K562 (cell line): ENCODE measurements at regions not wholly inside any gene's neighbourhood (a gene's known extent, or its start where the extent isn't known, plus 50 kb on each side); places are given as distances from the start of the nearest gene placed in this dataset.

Experiments used
- ATAC-seq: fragments of 200-7000 bp; cut with Tn5 transposase; 3 replicates; pipeline ENCODE4 v1.9.1; 2020; ENCODE audit warnings: moderate library complexity
- BruUV-seq: library from RNA; stranded (reverse); fragments of 400-500 nt; replicated peaks from 2 replicates; lab custom pipeline; 2021; lab: Mats Ljungman, UMichigan
- CTCF ChIA-PET: fragments of 300-600 bp; formaldehyde crosslinking; extraction: SDS; loops from one replicate; lab custom pipeline; 2021; ENCODE audit warnings: low intra/inter-chr PET ratio; lab: Yijun Ruan, JAX
- POLR2A ChIA-PET: fragments of 300-600, 350-650 bp; sonication (Branson Sonifier 250); formaldehyde crosslinking; extraction: SDS; loops from one replicate; lab custom pipeline; 2021; ENCODE audit warnings: antibody characterized with exemption, inconsistent platforms; lab: Yijun Ruan, JAX
- DNase-seq, 4 experiments: peaks; one replicate each; pipeline versions ENCODE4 v3.0.0 to v3.0.0-alpha.2; 2011 to 2018; ENCODE audit warnings: low spot score in 3 of 4, mixed read lengths in 3 of 4; ENCODE audit errors: extremely low read depth in 1 of 4
- FAIRE-seq: peaks from 2 replicates; lab custom pipeline; 2011; peaks lifted over from hg19 to GRCh38; lab: Jason Lieb, UNC
- H2AFZ ChIP-seq: 2 replicates; pipeline ENCODE4 v1.6.0; 2011; ENCODE audit warnings: low read depth, low read length, control low read depth, inconsistent platforms
- H3K27ac ChIP-seq: fragments of 200-600 bp; 3 replicates; pipeline ENCODE4 v1.8.0; 2011; ENCODE audit warnings: low read depth, mild to moderate bottlenecking, control low read depth, inconsistent platforms, low read length, moderate library complexity, mixed read lengths; ENCODE audit errors: extremely low read depth
- H3K27me3 ChIP-seq, 2 experiments: fragments of 300-600 bp in 1 of 2; 2 replicates in 1 of 2; 3 replicates in 1 of 2; pipeline versions ENCODE4 v1.6.0 to v1.8.0; 2011; ENCODE audit warnings: inconsistent platforms in 2 of 2, low read length in 2 of 2, mild to moderate bottlenecking in 1 of 2, mixed read lengths in 1 of 2, moderate library complexity in 1 of 2; ENCODE audit not compliant: control insufficient read depth in 2 of 2, insufficient read depth in 2 of 2
- H3K36me3 ChIP-seq: fragments of 300-600 bp; 3 replicates; pipeline ENCODE4 v1.8.0; 2011; ENCODE audit warnings: mild to moderate bottlenecking, low read length, inconsistent platforms; ENCODE audit not compliant: control insufficient read depth, insufficient read depth
- H3K4me1 ChIP-seq, 2 experiments: fragments of 200-600 bp in 1 of 2; replicated peaks in 1 of 2; 2 replicates in 1 of 2; 3 replicates in 1 of 2; pipeline versions ENCODE4 v1.5.1 to v1.8.0; 2011; ENCODE audit warnings: inconsistent platforms in 2 of 2, low read length in 2 of 2, mild to moderate bottlenecking in 1 of 2, mixed read lengths in 1 of 2, moderate library complexity in 1 of 2; ENCODE audit not compliant: control insufficient read depth in 2 of 2, insufficient read depth in 2 of 2
- H3K4me2 ChIP-seq: 2 replicates; pipeline ENCODE4 v1.6.1; 2011; ENCODE audit warnings: low read length, control low read depth, inconsistent platforms, mixed read lengths; ENCODE audit not compliant: insufficient read depth
- H3K4me3 ChIP-seq: fragments of 200-600 bp; sonication (generic), shearing (Covaris generic); 2 replicates; pipeline ENCODE4 v1.5.1; 2016; ENCODE audit warnings: control low read depth, inconsistent platforms
- H3K79me2 ChIP-seq: fragments of 200-600 bp; 3 replicates; pipeline ENCODE4 v1.8.0; 2011; ENCODE audit warnings: low read length, inconsistent platforms; ENCODE audit not compliant: control insufficient read depth, insufficient read depth
- H3K9ac ChIP-seq, 2 experiments: 2 replicates each; pipeline versions ENCODE4 v1.6.0 to v1.6.1; 2011; ENCODE audit warnings: low read depth in 2 of 2, low read length in 2 of 2, control low read depth in 1 of 2, inconsistent platforms in 1 of 2, mild to moderate bottlenecking in 1 of 2, mixed read lengths in 1 of 2; ENCODE audit not compliant: insufficient read depth in 1 of 2
- H3K9me1 ChIP-seq: one replicate; pipeline ENCODE4 v1.6.0; 2011; ENCODE audit warnings: inconsistent platforms, mild to moderate bottlenecking, low read length, moderate library complexity; ENCODE audit not compliant: control insufficient read depth, insufficient read depth
- H3K9me3 ChIP-seq: replicated peaks from 2 replicates; pipeline ENCODE4 v1.5.1; 2011; ENCODE audit warnings: low read depth, low read length, inconsistent platforms; ENCODE audit not compliant: control insufficient read depth, insufficient read depth
- H4K20me1 ChIP-seq: replicated peaks from 2 replicates; pipeline ENCODE4 v1.6.1; 2011; ENCODE audit warnings: low read length, inconsistent platforms, mixed read lengths; ENCODE audit not compliant: control insufficient read depth, insufficient read depth
- ARNT ChIP-seq, 2 experiments: fragments of 450-650 bp; IDR thresholded peaks; 2 replicates each; pipeline ENCODE4 v1.6.1; 2016; ENCODE audit warnings: mild to moderate bottlenecking in 1 of 2
- CGGBP1 ChIP-seq: fragments of 250-450 bp; sonication (Bioruptor Pico); IDR thresholded peaks from 2 replicates; pipeline ENCODE4 v1.9.0; 2021; ENCODE audit warnings: mild to moderate bottlenecking
- HMG20A ChIP-seq: fragments of 450-650 bp; formaldehyde crosslinking; conservative IDR thresholded peaks from 2 replicates; pipeline ENCODE4 v1.4.0; 2020; ENCODE audit warnings: mild to moderate bottlenecking, mixed read lengths
- HMG20B ChIP-seq: fragments of 250-450 bp; sonication (Bioruptor Pico); IDR thresholded peaks from 2 replicates; pipeline ENCODE4 v1.5.0; 2021; ENCODE audit warnings: mild to moderate bottlenecking
- MTA2 ChIP-seq: fragments of 450-650 bp; IDR thresholded peaks from 2 replicates; pipeline ENCODE4 v1.6.1; 2016; ENCODE audit warnings: low read depth
- NR1H2 ChIP-seq: sonication (generic); formaldehyde crosslinking; IDR thresholded peaks from 2 replicates; pipeline ENCODE4 v1.4.0; 2020; ENCODE audit warnings: mild to moderate bottlenecking, missing genetic modification reagents
- RCOR1 ChIP-seq, 2 experiments: IDR thresholded peaks; 2 replicates each; pipeline ENCODE4 v1.6.1; 2012; ENCODE audit warnings: low read depth in 2 of 2, low read length in 2 of 2, borderline replicate concordance in 1 of 2, improper control_type of control experiment in 1 of 2
- SAP30 ChIP-seq: fragments of 200-600 bp; sonication (generic); IDR thresholded peaks from 2 replicates; pipeline ENCODE4 v1.6.1; 2012; ENCODE audit warnings: borderline replicate concordance, low read depth, mild to moderate bottlenecking, moderate library complexity, low read length, control low read depth, inconsistent platforms; ENCODE audit not compliant: insufficient read depth, poor library complexity, severe bottlenecking
- SMARCB1 ChIP-seq: IDR thresholded peaks from 2 replicates; pipeline ENCODE4 v1.6.1; 2011; ENCODE audit warnings: improper control_type of control experiment, low read depth; ENCODE audit not compliant: insufficient read length
- SNRNP70 ChIP-seq: fragments of 200-400 bp; formaldehyde crosslinking; optimal IDR thresholded peaks from 2 replicates; pipeline ENCODE3; 2017; ENCODE audit warnings: low read depth, low read length
- SUPT5H ChIP-seq: fragments of 450-650 bp; IDR thresholded peaks from 2 replicates; pipeline ENCODE4 v1.6.1; 2016
- TCF7 ChIP-seq: sonication (generic); IDR thresholded peaks from 2 replicates; pipeline ENCODE4 v1.6.1; 2016; ENCODE audit warnings: antibody characterized with exemption, borderline replicate concordance
- TRIM24 ChIP-seq, 2 experiments: fragments of 450-650 bp; IDR thresholded peaks; 2 replicates each; pipeline ENCODE4 v1.6.1; 2016
- XRCC4 ChIP-seq: IDR thresholded peaks from one replicate; pipeline ENCODE4 v1.6.1; 2011; ENCODE audit not compliant: insufficient read depth, insufficient read length; ENCODE audit errors: extremely low read depth
- ZNF140 ChIP-seq: fragments of 250-450 bp; sonication (Bioruptor Pico); IDR thresholded peaks from 2 replicates; pipeline ENCODE4 v1.8.0; 2021; ENCODE audit warnings: moderate library complexity, mild to moderate bottlenecking, inconsistent platforms
- ZNF398 ChIP-seq: fragments of 250-450 bp; sonication (Bioruptor Pico); IDR thresholded peaks from 2 replicates; pipeline ENCODE4 v1.8.0; 2021; ENCODE audit warnings: moderate library complexity, mild to moderate bottlenecking, inconsistent platforms
- ZNF655 ChIP-seq: fragments of 250-450 bp; sonication (Bioruptor Pico); IDR thresholded peaks from 2 replicates; pipeline ENCODE4 v1.5.0; 2021
- ZNF696 ChIP-seq: fragments of 250-450 bp; sonication (Bioruptor Pico); conservative IDR thresholded peaks from 2 replicates; pipeline ENCODE4 v1.4.0; 2020; ENCODE audit warnings: mild to moderate bottlenecking, moderate library complexity
- ZNF77 ChIP-seq: fragments of 250-450 bp; sonication (Bioruptor Pico); IDR thresholded peaks from 2 replicates; pipeline ENCODE4 v1.5.0; 2020
- WGBS: fragments of 100-300 bp; shearing (Covaris generic); methylation state at CpG from one replicate; pipeline ENCODE4 v1.1.6; 2016; ENCODE audit warnings: low coverage, mixed read lengths; ENCODE audit not compliant: insufficient coverage; ENCODE audit errors: missing lambda C conversion rate; 5-methylcytosine and 5-hydroxymethylcytosine counted together
- in situ Hi-C: fragments of 300-500 bp; cut with MboI; formaldehyde crosslinking; loops from 4 replicates; pipeline ENCODE4 v1.15.0; 2018; ENCODE audit warnings: inconsistent platforms, mixed read lengths
- intact Hi-C: fragments of 100-400 bp; cut with micrococcal nuclease; formaldehyde crosslinking; loops from 2 replicates; pipeline ENCODE4 v1.14.2; 2022

GRCh38 chrX:131613260-131613659 is 69.4 kb downstream of the OR13H1 start:
- no peaks in the 10 kb centered on the region; a peak in 1 of 5 replicates for H3K27me3 ChIP-seq
- H2AFZ ChIP-seq: no peak overlapping the region
- 2% methylated on average over 3 of the region's 3 CpGs for WGBS
- H3K4me3 ChIP-seq: no peak overlapping the region
- no peak for ATAC-seq
- H3K4me1 ChIP-seq: no peaks in the 10 kb centered on the region
- H4K20me1 ChIP-seq: no peaks in the 10 kb centered on the region
- no peak for FAIRE-seq
- no peaks in the 10 kb centered on the region for H3K79me2 ChIP-seq
- H3K9ac ChIP-seq: no peak overlapping the region
- no peaks in the 10 kb centered on the region for H3K9me3 ChIP-seq
- no peak overlapping the region for H3K27ac ChIP-seq
- H3K9me1 ChIP-seq: no peaks in the 10 kb centered on the region
- CTCF ChIA-PET: no interaction called here
- no peaks in the 10 kb centered on the region for H3K36me3 ChIP-seq
- H3K4me2 ChIP-seq: no peak overlapping the region
- DNase-seq: no peak
- in situ Hi-C loops: no loop called here
- BruUV-seq: no TSS peak
- no peak for TF ChIP-seq CGGBP1 (CRISPR knock-in tag)
- TF ChIP-seq HMG20B: no peak
- no peak for TF ChIP-seq SNRNP70
- TF ChIP-seq ZNF696 (CRISPR knock-in tag): no peak
- no peak for TF ChIP-seq RCOR1 (IDR thresholded peaks at IDR 0.05; ENCODE audit: borderline replicate concordance in 1 of 2, low read depth in 2 of 2, low read length in 2 of 2)
- no peak for TF ChIP-seq ZNF77
- no peak for TF ChIP-seq SMARCB1
- TF ChIP-seq TRIM24 (IDR thresholded peaks at IDR 0.05): no peak
- no peak for TF ChIP-seq XRCC4
- no peak for TF ChIP-seq NR1H2 (CRISPR knock-in tag)
- no peak for TF ChIP-seq ZNF398 (CRISPR knock-in tag)
- TF ChIP-seq ZNF140: no peak
- no peak for TF ChIP-seq HMG20A
- no peak for TF ChIP-seq SUPT5H
- TF ChIP-seq TCF7: no peak
- no peak for TF ChIP-seq SAP30
- TF ChIP-seq ARNT (IDR thresholded peaks at IDR 0.05): no peak
- TF ChIP-seq MTA2: no peak
- no peak for TF ChIP-seq ZNF655 (CRISPR knock-in tag)
- intact Hi-C loops: no loop called here
- POLR2A ChIA-PET: interaction anchor here (0.6 kb wide), 1 partner anchor 24 kb away, joined by 3 read pairs; no protein-coding TSS in a partner anchor
